GM12865 (cell line): ENCODE measurements at regions not wholly inside any gene's neighbourhood (a gene's known extent, or its start where the extent isn't known, plus 50 kb on each side); places are given as distances from the start of the nearest gene placed in this dataset.

Experiments
- DNase-seq: peaks from one replicate; pipeline ENCODE4 v3.0.0; 2010; ENCODE audit warnings: low read depth
- H3K4me3 ChIP-seq: 2 replicates; pipeline ENCODE4 v1.5.1; 2011; ENCODE audit warnings: mild to moderate bottlenecking, low read depth, low read length, control low read depth
- TF ChIP-seq, protein P1 (sequence below): IDR thresholded peaks from 2 replicates; pipeline ENCODE4 v1.5.1; 2011; ENCODE audit warnings: low read length, control low read depth, low read depth, inconsistent platforms; ENCODE audit not compliant: insufficient read depth; ENCODE audit errors: missing control alignments

DNA sequence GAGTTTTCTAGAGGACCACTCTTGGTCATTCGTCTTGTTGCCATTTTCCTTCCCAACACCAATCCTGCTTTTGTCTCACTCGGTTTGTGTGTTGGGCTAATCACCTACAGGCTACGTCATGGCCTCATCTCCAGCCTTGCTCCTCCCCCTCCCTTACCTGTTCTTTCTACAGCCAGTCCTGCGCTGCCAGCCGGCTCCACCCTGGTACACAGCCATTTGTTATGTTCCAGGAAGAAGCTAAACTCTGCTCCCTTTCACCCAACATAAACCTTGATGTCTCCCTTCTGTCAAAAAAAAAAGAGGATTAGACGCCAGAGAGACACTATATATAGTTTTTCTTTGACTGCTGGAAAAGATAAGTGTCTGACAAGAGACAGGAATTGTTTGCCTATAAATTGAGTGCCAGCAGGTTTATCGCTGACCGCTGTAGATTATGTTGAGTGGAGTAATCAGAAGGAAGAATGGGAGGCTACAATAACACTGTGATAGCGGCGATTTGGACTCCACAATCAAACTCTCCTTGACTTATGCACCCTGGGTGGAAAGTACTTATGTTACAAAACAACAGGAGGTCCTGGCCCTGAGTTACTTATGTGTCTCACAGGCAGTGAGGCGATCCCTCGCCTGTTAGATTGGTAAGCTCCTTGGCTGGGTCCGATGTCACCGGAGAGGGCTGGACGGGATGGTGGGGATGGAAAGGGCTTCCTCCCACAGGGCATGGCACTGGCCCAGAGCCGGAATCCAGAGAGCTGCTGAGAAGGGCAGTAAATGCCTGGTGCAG lies 171.3 kb upstream of the BMPER start:
- TF ChIP-seq, protein P1, sequence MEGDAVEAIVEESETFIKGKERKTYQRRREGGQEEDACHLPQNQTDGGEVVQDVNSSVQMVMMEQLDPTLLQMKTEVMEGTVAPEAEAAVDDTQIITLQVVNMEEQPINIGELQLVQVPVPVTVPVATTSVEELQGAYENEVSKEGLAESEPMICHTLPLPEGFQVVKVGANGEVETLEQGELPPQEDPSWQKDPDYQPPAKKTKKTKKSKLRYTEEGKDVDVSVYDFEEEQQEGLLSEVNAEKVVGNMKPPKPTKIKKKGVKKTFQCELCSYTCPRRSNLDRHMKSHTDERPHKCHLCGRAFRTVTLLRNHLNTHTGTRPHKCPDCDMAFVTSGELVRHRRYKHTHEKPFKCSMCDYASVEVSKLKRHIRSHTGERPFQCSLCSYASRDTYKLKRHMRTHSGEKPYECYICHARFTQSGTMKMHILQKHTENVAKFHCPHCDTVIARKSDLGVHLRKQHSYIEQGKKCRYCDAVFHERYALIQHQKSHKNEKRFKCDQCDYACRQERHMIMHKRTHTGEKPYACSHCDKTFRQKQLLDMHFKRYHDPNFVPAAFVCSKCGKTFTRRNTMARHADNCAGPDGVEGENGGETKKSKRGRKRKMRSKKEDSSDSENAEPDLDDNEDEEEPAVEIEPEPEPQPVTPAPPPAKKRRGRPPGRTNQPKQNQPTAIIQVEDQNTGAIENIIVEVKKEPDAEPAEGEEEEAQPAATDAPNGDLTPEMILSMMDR, result no peak
- H3K4me3 ChIP-seq, result no peak overlapping the region
- no peak for DNase-seq

DNA sequence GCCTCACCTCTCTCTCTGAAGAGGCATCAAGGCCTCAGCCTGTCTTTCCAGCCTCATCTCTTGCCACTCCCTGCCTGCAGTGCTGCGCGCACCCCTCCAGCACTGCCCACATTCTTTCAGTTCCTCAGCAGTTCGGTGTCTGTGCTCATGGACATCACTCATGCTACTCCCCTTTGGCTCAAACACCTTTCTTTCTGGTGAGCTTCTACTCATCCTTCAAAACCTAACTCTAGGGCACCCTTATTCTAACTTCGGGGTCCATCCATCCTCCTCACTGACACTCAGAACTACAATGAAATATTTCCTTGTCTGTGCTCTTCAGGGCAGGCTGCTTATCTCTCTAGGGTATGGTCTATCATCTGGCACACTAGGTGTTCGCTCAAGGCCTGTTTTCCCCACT lies 169.9 kb upstream of the BMPER start:
- H3K4me3 ChIP-seq, result no peak overlapping the region
- DNase-seq, result no peak

DNA sequence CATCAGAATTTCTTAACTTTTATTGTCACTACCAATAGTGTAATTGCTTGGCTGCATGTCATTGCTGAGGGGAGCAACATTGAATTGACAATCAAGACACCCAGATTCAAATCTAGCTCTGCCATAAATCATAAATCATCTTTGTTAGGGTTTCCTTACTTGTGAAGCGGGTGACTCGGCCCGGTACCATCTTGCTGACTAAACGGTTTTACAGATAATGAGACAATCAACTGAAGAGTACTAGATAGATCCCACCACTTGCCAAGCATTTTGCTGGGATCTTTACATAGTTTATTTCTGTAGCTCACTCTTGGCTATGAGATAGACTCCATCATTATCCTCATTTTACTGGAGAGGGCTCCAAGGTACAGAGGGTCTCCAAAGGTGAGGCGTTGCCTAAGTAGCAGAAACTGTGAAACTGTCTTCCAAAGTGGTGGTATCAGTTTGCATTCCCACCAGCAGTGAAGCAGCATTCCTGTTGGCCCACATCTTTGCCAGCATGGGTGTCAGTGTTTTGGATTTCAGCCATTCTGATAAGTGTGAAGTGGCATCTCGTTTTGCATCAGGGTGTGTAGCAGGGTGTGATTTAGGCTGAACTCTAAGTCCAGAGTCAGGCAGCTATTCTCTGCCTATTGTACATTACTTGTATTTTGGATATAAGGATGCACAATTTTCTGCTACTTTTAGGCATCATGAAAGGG lies 168.7 kb upstream of the BMPER start:
- TF ChIP-seq, protein P1, result no peak
- DNase-seq, result no peak
- H3K4me3 ChIP-seq, result no peak overlapping the region

More for the DNA sequence above, 169.9 kb upstream of the BMPER start:
- TF ChIP-seq, protein P1, result no peak

DNA sequence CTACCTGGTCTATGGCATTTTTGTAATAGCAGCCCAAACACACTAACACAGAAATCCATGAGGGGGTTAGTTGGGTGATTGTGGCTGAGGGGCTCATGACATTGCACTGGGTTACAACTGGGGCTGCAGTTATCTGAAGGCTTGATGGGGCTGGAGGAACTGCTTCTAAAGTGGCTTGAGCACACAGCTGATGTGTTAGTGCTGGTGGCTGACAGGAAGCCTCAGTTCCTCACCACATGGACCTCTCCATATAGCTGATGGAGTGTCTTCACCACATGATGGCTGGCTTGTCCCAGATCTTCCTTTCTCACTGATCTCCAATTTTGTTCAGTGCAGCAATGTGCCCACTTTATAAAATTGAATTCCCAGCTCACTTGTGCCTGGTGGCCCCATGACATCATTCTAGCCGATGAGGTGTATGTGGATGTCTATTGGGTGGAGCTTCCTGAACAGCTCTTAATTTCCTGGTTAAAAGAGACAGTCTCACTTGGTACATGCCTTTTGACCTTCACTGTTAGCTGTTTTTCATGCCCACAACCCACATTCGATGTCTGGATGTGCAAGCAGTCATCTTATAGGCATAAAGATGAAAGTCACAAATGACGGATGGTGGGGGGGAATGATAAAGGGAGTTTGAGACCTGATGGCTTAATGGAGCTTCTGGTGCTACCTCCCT lies 166.9 kb upstream of the BMPER start:
- no peak for DNase-seq
- no peak overlapping the region for H3K4me3 ChIP-seq
- TF ChIP-seq, protein P1, result no peak

DNA sequence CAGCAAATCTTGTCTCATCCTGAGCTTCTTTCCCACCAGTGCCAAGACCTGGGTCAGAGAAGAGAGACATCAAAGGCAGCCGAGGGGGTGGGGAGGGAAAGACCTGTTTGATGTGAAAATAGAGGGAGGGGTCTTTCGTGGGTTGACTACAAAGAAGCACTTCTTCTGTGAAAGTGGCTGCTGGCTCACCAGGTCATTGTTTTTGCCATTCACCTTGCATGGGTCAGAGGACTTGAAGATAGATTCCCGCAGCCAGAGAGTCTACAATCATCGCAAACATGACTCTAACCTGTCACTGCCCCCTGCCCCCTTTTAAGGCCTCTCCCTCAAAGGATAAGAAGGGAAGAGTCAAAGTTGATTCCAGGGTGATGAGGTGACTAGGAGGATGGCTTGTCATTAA lies 166.1 kb upstream of the BMPER start:
- no peak for DNase-seq
- TF ChIP-seq, protein P1, result no peak
- no peak overlapping the region for H3K4me3 ChIP-seq

DNA sequence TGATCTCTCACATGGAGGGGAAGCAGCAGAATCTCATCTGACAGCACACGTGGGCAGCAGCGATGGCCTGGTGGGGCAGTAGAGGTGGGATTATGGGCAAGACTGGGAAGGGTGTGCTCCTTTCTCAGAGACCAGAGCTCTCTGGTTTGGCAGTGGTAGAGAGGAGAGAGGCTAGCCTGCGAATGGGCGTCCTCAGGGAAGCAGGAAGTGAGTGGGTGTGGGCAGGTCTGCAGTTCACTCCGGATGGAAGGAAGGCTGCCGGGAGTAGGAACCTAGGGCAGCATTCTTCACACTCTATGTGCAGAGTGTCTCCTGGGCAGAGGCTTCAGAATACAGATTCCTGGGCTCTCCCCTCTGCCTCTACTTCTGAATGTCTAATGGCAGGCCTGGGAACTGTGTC lies 162.8 kb upstream of the BMPER start:
- no peak overlapping the region for H3K4me3 ChIP-seq
- DNase-seq, result no peak
- TF ChIP-seq, protein P1, result no peak
